Neural cell (in vitro differentiated cells): ENCODE measurements at regions not wholly inside any gene's neighbourhood (a gene's known extent, or its start where the extent isn't known, plus 50 kb on each side); places are given as distances from the start of the nearest gene placed in this dataset.

Source experiments
- EP300 ChIP-seq: fragments of 450-650 bp; conservative IDR thresholded peaks from 2 replicates; pipeline ENCODE4 v1.6.1; 2014; ENCODE audit warnings: antibody characterized with exemption, mild to moderate bottlenecking, moderate library complexity; ENCODE audit not compliant: poor library complexity, severe bottlenecking
- EZH2 ChIP-seq: fragments of 200-600, 300-800 bp; shearing (Covaris generic), sonication (generic); IDR thresholded peaks from 2 replicates; pipeline ENCODE4 v1.6.1; 2014; ENCODE audit warnings: antibody characterized with exemption, low read length, borderline replicate concordance, mild to moderate bottlenecking; ENCODE audit not compliant: insufficient read depth, poor library complexity, severe bottlenecking
- MXI1 ChIP-seq: fragments of 450-650 bp; conservative IDR thresholded peaks from 2 replicates; pipeline ENCODE4 v1.6.1; 2014; ENCODE audit warnings: antibody characterized with exemption, mild to moderate bottlenecking; ENCODE audit not compliant: poor library complexity, severe bottlenecking
- POLR2AphosphoS5 ChIP-seq: IDR thresholded peaks from 2 replicates; pipeline ENCODE4 v1.6.1; 2012
- SMC3 ChIP-seq: fragments of 450-650 bp; conservative IDR thresholded peaks from 2 replicates; pipeline ENCODE4 v1.6.1; 2014; ENCODE audit warnings: antibody characterized with exemption, mild to moderate bottlenecking, moderate library complexity; ENCODE audit not compliant: poor library complexity
- TAF1 ChIP-seq: IDR thresholded peaks from 2 replicates; pipeline ENCODE4 v1.6.1; 2012; ENCODE audit warnings: low read depth
- TF ChIP-seq, protein P1 (sequence below): fragments of 450-650 bp; IDR thresholded peaks from 2 replicates; pipeline ENCODE4 v1.5.1; 2014; ENCODE audit warnings: antibody characterized with exemption, mild to moderate bottlenecking, moderate library complexity; ENCODE audit not compliant: poor library complexity, severe bottlenecking
- TF ChIP-seq, protein P2 (sequence below): IDR thresholded peaks from 2 replicates; pipeline ENCODE4 v1.6.1; 2012; ENCODE audit warnings: borderline replicate concordance

DNA sequence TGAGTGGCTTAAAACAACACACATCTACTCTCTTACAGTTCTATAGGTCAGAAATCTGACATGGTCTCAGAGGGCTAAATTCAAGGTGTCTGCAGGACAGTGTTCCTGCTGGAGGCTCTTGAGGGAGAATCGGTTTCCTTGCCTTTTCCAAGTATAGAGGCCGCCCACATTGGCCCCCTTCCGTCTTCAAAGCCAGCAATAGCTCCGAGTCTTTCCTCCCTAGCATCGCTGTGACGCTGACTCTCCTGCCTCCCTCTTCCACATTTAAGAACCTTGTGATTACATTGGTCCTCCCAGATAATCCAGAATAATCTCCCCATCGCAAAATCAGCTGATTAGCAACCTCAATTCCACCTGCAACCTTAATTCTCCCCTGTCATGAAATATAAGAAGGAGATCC is 81.3 kb upstream of the IER5L start:
- TF ChIP-seq, protein P1, sequence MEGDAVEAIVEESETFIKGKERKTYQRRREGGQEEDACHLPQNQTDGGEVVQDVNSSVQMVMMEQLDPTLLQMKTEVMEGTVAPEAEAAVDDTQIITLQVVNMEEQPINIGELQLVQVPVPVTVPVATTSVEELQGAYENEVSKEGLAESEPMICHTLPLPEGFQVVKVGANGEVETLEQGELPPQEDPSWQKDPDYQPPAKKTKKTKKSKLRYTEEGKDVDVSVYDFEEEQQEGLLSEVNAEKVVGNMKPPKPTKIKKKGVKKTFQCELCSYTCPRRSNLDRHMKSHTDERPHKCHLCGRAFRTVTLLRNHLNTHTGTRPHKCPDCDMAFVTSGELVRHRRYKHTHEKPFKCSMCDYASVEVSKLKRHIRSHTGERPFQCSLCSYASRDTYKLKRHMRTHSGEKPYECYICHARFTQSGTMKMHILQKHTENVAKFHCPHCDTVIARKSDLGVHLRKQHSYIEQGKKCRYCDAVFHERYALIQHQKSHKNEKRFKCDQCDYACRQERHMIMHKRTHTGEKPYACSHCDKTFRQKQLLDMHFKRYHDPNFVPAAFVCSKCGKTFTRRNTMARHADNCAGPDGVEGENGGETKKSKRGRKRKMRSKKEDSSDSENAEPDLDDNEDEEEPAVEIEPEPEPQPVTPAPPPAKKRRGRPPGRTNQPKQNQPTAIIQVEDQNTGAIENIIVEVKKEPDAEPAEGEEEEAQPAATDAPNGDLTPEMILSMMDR = no peak
- no peak for TF ChIP-seq EP300
- TF ChIP-seq, protein P2, sequence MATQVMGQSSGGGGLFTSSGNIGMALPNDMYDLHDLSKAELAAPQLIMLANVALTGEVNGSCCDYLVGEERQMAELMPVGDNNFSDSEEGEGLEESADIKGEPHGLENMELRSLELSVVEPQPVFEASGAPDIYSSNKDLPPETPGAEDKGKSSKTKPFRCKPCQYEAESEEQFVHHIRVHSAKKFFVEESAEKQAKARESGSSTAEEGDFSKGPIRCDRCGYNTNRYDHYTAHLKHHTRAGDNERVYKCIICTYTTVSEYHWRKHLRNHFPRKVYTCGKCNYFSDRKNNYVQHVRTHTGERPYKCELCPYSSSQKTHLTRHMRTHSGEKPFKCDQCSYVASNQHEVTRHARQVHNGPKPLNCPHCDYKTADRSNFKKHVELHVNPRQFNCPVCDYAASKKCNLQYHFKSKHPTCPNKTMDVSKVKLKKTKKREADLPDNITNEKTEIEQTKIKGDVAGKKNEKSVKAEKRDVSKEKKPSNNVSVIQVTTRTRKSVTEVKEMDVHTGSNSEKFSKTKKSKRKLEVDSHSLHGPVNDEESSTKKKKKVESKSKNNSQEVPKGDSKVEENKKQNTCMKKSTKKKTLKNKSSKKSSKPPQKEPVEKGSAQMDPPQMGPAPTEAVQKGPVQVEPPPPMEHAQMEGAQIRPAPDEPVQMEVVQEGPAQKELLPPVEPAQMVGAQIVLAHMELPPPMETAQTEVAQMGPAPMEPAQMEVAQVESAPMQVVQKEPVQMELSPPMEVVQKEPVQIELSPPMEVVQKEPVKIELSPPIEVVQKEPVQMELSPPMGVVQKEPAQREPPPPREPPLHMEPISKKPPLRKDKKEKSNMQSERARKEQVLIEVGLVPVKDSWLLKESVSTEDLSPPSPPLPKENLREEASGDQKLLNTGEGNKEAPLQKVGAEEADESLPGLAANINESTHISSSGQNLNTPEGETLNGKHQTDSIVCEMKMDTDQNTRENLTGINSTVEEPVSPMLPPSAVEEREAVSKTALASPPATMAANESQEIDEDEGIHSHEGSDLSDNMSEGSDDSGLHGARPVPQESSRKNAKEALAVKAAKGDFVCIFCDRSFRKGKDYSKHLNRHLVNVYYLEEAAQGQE = no peak
- no peak for TF ChIP-seq POLR2AphosphoS5
- TF ChIP-seq EZH2 = no peak
- TF ChIP-seq TAF1 = no peak
- no peak for TF ChIP-seq SMC3
- no peak for TF ChIP-seq MXI1
